ENCODE measurements at regions not wholly inside any gene's neighbourhood (a gene's known extent, or its start where the extent isn't known, plus 50 kb on each side); places are given as distances from the start of the nearest gene placed in this dataset.

DNA sequence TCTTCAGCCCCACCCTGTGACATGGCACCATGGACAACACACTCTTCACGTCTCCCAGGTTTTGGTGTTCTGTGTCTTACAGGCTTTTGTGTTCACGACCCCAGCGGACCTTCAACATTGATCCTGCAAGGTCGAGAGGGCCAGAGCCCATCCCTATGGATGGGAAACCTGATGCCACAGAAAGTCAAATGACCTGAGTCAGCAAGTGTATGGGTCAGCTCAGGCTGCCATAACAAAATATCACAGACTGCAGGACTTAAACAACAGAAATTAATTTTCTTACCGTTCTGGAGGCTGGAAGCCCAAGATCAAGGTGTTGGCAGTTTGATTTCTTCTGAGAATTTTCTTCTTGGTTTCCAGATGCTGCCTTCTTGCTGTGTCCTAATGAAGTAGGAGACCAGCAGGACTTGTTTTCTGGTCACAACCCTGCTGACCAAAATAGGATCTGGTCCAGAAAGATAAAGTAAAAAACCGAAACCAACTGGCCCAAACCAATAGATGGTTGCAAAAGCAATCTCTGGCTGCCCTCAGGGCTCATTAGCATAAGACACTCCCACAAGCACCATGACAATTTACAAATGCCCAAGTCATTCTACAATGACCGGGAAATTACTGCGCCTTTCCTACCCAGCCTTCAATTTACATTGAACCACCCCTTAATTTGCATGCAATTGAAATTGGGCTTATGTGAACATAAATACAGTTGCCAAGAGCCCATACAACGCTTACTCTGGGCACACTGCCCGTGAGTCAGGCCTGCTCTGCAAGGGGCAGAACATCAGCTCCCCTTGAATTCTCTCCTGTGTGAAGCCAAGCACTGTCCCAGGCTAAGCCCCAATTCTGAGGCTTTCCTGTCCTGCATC lies 82.9 kb upstream of the SLC22A11 start:
- no peak for TF ChIP-seq POLR2A (IDR thresholded peaks at IDR 0.05; ENCODE audit: low read depth, low read length)
- TF ChIP-seq MXI1 (IDR thresholded peaks at IDR 0.05; ENCODE audit: borderline replicate concordance, low read depth, low read length): no peak
- TF ChIP-seq, protein P1, sequence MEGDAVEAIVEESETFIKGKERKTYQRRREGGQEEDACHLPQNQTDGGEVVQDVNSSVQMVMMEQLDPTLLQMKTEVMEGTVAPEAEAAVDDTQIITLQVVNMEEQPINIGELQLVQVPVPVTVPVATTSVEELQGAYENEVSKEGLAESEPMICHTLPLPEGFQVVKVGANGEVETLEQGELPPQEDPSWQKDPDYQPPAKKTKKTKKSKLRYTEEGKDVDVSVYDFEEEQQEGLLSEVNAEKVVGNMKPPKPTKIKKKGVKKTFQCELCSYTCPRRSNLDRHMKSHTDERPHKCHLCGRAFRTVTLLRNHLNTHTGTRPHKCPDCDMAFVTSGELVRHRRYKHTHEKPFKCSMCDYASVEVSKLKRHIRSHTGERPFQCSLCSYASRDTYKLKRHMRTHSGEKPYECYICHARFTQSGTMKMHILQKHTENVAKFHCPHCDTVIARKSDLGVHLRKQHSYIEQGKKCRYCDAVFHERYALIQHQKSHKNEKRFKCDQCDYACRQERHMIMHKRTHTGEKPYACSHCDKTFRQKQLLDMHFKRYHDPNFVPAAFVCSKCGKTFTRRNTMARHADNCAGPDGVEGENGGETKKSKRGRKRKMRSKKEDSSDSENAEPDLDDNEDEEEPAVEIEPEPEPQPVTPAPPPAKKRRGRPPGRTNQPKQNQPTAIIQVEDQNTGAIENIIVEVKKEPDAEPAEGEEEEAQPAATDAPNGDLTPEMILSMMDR (conservative IDR thresholded peaks at IDR 0.05; ENCODE audit: low read depth, low read length): no peak
- no peak for TF ChIP-seq RFX5 (IDR thresholded peaks at IDR 0.05; ENCODE audit: low read depth, low read length)
- TF ChIP-seq MAZ (IDR thresholded peaks at IDR 0.05; ENCODE audit: borderline replicate concordance, low read depth, low read length): no peak
